ENCODE measurements at regions not wholly inside any gene's neighbourhood (a gene's known extent, or its start where the extent isn't known, plus 50 kb on each side); places are given as distances from the start of the nearest gene placed in this dataset.
"Not testable (repeated sequence)": the region's sequence is repeated elsewhere in the genome, so short reads cannot be mapped to it uniquely, and the experiment has no call there.

DNA sequence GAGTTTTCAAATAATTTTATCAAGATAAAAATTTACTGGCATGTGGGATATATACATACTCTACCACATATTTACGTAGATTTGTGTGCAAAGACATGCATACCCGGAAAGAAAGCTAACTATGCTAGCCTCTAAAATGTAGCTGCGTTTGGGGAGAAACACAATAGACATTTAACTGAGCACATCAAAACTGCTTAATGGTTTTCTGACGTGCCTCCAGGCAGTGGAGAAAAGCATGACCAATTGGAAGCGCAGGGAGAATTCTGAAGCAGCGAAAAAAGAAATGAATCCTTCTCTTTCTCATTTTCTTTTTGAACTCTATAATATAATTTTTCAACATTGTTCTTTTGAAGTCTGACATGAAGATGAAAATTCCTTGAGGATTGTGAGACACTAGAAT is 60.3 kb upstream of the LYZL1 start:
- intact Hi-C loops (cut with DNase I): no loop called here
- DNase-seq (ENCODE audit: low spot score): no peak
- WGBS: 89% methylated on average over 6 of the region's 6 CpGs

GRCh38 chr10:29229258-29229705 is 59.6 kb upstream of the LYZL1 start:
- WGBS: 91% methylated on average over 15 of the region's 15 CpGs
- H3K4me3 ChIP-seq: no peak overlapping the region
- H3K9me3 ChIP-seq: no peaks in the 10 kb centered on the region
- no peak overlapping the region for H3K27ac ChIP-seq
- DNase-seq (ENCODE audit: low spot score): no peak
- H3K27me3 ChIP-seq (replicated peaks; ENCODE audit: insufficient read depth): no peaks in the 10 kb centered on the region
- TF ChIP-seq POLR2A (IDR thresholded peaks at IDR 0.05) (no peak), POLR2AphosphoS5 (IDR thresholded peaks at IDR 0.05) (no peak), CTCF (IDR thresholded peaks at IDR 0.05) (no peak)
- no peaks in the 10 kb centered on the region for H3K36me3 ChIP-seq
- no peaks in the 10 kb centered on the region for H3K4me1 ChIP-seq (replicated peaks)
- intact Hi-C loops (cut with DNase I): no loop called here

More for the DNA sequence above, 60.3 kb upstream of the LYZL1 start:
- H3K36me3 ChIP-seq: no peaks in the 10 kb centered on the region
- no peaks in the 10 kb centered on the region for H3K27me3 ChIP-seq (replicated peaks; ENCODE audit: insufficient read depth)
- H3K4me3 ChIP-seq: no peak overlapping the region
- H3K9me3 ChIP-seq: no peaks in the 10 kb centered on the region
- H3K4me1 ChIP-seq (replicated peaks): no peaks in the 10 kb centered on the region
- TF ChIP-seq POLR2AphosphoS5 (IDR thresholded peaks at IDR 0.05): no peak
- TF ChIP-seq POLR2A (IDR thresholded peaks at IDR 0.05): no peak
- TF ChIP-seq CTCF (IDR thresholded peaks at IDR 0.05): no peak
- no peak overlapping the region for H3K27ac ChIP-seq

- H3K27me3 ChIP-seq (replicated peaks; ENCODE audit: insufficient read depth); intact Hi-C loops (cut with DNase I); H3K9me3 ChIP-seq; H3K27ac ChIP-seq; DNase-seq (ENCODE audit: low spot score); H3K36me3 ChIP-seq; H3K4me3 ChIP-seq; H3K4me1 ChIP-seq (replicated peaks): not testable (repeated sequence)
- 96% methylated on average over 13 of the region's 13 CpGs for whole genome bisulfite sequencing
These were observed 52.0 kb upstream of the LYZL1 start for GRCh38 chr10:29236910-29237309.

- no peak for TF ChIP-seq CTCF (IDR thresholded peaks at IDR 0.05)
- TF ChIP-seq POLR2A (IDR thresholded peaks at IDR 0.05): no peak
- TF ChIP-seq POLR2AphosphoS5 (IDR thresholded peaks at IDR 0.05): no peak
- WGBS: 57% methylated on average over 5 of the region's 5 CpGs
- intact Hi-C loops (cut with DNase I): no loop called here
- H3K4me1 ChIP-seq (replicated peaks): no peaks in the 10 kb centered on the region
- H3K9me3 ChIP-seq: no peaks in the 10 kb centered on the region
- no peaks in the 10 kb centered on the region for H3K27me3 ChIP-seq (replicated peaks; ENCODE audit: insufficient read depth)
- DNase-seq (ENCODE audit: low spot score): no peak
- H3K36me3 ChIP-seq: no peaks in the 10 kb centered on the region
- H3K4me3 ChIP-seq: no peak overlapping the region
- H3K27ac ChIP-seq: no peak overlapping the region
These were observed 51.1 kb upstream of the LYZL1 start for GRCh38 chr10:29237786-29238185.

- 49% methylated on average over 3 of the region's 3 CpGs for WGBS
- DNase-seq (ENCODE audit: low spot score): no peak
These were observed 50.2 kb upstream of the LYZL1 start for GRCh38 chr10:29238523-29239135.

More at GRCh38 chr10:29238523-29239135, 50.2 kb upstream of the LYZL1 start:
- TF ChIP-seq CTCF (IDR thresholded peaks at IDR 0.05) (no peak), POLR2A (IDR thresholded peaks at IDR 0.05) (no peak), POLR2AphosphoS5 (IDR thresholded peaks at IDR 0.05) (no peak)
- intact Hi-C loops (cut with DNase I): no loop called here
- no peaks in the 10 kb centered on the region for H3K36me3 ChIP-seq
- H3K9me3 ChIP-seq: no peaks in the 10 kb centered on the region
- H3K4me3 ChIP-seq: no peak overlapping the region
- H3K27me3 ChIP-seq (replicated peaks; ENCODE audit: insufficient read depth): no peaks in the 10 kb centered on the region
- H3K4me1 ChIP-seq (replicated peaks): no peaks in the 10 kb centered on the region
- no peak overlapping the region for H3K27ac ChIP-seq

Small RNA genes in the stretch of these regions (small RNA-seq; reads per million reads assigned to genes)
- gene AL355376.1 (0 reads per million in 2 donors), gene AL355376.2 (0 to 0.09 reads per million in 2 donors), gene RNA5SP308 (0.20 to 1.1 reads per million in 2 donors), gene RNU6-270P (0 reads per million in 2 donors)
